C4-2B (cell line): ENCODE measurements at regions not wholly inside any gene's neighbourhood (a gene's known extent, or its start where the extent isn't known, plus 50 kb on each side); places are given as distances from the start of the nearest gene placed in this dataset.

Source experiments
- ZFX ChIP-seq: fragments of 450-650 bp; IDR thresholded peaks from 2 replicates; pipeline ENCODE4 v1.6.1; 2017
- TF ChIP-seq, protein P1 (sequence below): fragments of 450-650 bp; conservative IDR thresholded peaks from 2 replicates; pipeline ENCODE4 v1.5.1; 2017; ENCODE audit warnings: mild to moderate bottlenecking

DNA sequence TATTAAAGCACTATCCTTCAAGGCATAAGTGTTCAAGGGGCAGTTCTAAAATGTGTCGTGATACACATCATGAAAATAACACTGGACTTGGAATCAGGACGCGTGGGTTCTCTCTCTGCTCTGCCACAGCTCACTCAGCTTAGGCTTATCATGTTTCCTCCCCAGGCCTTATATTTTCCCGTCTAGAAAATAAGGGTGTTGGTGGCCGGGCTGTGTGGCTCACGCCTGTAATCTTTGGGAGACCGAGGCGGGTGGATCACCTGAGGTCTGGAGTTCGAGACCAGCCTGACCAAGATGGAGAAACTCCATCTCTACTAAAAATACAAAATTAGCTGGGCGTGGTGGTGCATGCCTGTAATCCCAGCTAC, 223.0 kb downstream of the OPA1 start:
- TF ChIP-seq, protein P1, sequence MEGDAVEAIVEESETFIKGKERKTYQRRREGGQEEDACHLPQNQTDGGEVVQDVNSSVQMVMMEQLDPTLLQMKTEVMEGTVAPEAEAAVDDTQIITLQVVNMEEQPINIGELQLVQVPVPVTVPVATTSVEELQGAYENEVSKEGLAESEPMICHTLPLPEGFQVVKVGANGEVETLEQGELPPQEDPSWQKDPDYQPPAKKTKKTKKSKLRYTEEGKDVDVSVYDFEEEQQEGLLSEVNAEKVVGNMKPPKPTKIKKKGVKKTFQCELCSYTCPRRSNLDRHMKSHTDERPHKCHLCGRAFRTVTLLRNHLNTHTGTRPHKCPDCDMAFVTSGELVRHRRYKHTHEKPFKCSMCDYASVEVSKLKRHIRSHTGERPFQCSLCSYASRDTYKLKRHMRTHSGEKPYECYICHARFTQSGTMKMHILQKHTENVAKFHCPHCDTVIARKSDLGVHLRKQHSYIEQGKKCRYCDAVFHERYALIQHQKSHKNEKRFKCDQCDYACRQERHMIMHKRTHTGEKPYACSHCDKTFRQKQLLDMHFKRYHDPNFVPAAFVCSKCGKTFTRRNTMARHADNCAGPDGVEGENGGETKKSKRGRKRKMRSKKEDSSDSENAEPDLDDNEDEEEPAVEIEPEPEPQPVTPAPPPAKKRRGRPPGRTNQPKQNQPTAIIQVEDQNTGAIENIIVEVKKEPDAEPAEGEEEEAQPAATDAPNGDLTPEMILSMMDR: no peak
- no peak for TF ChIP-seq ZFX
